Upper lobe of right lung (tissue), 1 donor: ENCODE measurements at regions not wholly inside any gene's neighbourhood (a gene's known extent, or its start where the extent isn't known, plus 50 kb on each side); places are given as distances from the start of the nearest gene placed in this dataset.

ENCODE experiments used
- ATAC-seq: fragments of 200-7000 bp; cut with Tn5 transposase; one replicate; pipeline ENCODE4 v1.9.1; 2020; ENCODE audit warnings: mild to moderate bottlenecking, moderate library complexity
- DNase-seq: peaks from one replicate; pipeline ENCODE4 v3.0.0-alpha.2; 2020
- H3K27ac ChIP-seq: fragments of 200-600 bp; one replicate; pipeline ENCODE4 v1.8.0; 2022
- H3K27me3 ChIP-seq: fragments of 200-600 bp; one replicate; pipeline ENCODE4 v1.8.0; 2022; ENCODE audit warnings: mild to moderate bottlenecking
- H3K36me3 ChIP-seq: fragments of 200-600 bp; one replicate; pipeline ENCODE4 v1.8.0; 2022
- H3K4me1 ChIP-seq: fragments of 200-600 bp; one replicate; pipeline ENCODE4 v1.8.0; 2022
- H3K4me3 ChIP-seq: fragments of 200-600 bp; one replicate; pipeline ENCODE4 v1.8.0; 2022; ENCODE audit warnings: mild to moderate bottlenecking
- H3K9me3 ChIP-seq: fragments of 200-600 bp; one replicate; pipeline ENCODE4 v1.8.0; 2022
- intact Hi-C: fragments of 100-400 bp; cut with DNase I; formaldehyde crosslinking; loops from one replicate; pipeline ENCODE4 v1.11.0; 2022
- TF ChIP-seq, protein P1 (sequence below): fragments of 200-600 bp; IDR thresholded peaks from one replicate; pipeline ENCODE4 v1.8.0; 2022; ENCODE audit warnings: antibody characterized with exemption
- donor health status: DM: no; HTN: yes; CAD: no; lungs with severe emphysema.

DNA sequence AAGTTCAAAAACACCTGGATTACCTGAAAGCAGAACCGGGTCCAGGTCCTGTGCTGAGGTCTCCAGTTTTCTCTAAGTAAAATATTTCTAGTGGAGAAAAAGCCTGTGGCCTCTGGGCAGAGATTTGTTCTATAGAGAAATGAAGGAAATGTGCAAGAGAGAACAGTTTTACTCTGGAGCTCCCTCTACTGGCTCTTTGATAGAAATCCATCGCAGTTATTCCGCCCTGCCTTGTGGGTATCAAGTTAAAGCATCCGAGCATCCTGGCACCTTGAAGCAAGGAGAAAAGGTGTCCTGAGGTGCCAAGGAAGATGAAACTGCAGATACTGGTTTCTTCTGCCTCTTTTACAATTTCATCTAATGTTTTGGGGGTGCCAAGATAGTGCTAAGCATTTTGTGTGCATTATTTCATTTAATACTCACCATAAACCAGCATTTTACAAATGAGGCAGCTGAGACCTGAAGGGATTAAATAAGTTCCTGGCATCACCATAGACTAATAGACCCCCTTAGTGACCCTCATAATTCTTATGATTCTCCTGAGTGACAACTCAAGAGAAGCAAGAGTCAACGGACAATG lies 113.1 kb upstream of the HSD17B12 start:
- Histone ChIP-seq H3K27me3 (peaks cover 21% of the 10 kb centered on the region), H3K9me3 (no peaks in the 10 kb centered on the region), H3K36me3 (no peaks in the 10 kb centered on the region), H3K27ac (no peak overlapping the region), H3K4me3 (no peak overlapping the region), H3K4me1 (no peaks in the 10 kb centered on the region)
- TF ChIP-seq, protein P1, sequence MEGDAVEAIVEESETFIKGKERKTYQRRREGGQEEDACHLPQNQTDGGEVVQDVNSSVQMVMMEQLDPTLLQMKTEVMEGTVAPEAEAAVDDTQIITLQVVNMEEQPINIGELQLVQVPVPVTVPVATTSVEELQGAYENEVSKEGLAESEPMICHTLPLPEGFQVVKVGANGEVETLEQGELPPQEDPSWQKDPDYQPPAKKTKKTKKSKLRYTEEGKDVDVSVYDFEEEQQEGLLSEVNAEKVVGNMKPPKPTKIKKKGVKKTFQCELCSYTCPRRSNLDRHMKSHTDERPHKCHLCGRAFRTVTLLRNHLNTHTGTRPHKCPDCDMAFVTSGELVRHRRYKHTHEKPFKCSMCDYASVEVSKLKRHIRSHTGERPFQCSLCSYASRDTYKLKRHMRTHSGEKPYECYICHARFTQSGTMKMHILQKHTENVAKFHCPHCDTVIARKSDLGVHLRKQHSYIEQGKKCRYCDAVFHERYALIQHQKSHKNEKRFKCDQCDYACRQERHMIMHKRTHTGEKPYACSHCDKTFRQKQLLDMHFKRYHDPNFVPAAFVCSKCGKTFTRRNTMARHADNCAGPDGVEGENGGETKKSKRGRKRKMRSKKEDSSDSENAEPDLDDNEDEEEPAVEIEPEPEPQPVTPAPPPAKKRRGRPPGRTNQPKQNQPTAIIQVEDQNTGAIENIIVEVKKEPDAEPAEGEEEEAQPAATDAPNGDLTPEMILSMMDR = peak; percentile 73
- ATAC-seq (peak; percentile 75), DNase-seq (no peak)
- intact Hi-C loops = no loop called here

DNA sequence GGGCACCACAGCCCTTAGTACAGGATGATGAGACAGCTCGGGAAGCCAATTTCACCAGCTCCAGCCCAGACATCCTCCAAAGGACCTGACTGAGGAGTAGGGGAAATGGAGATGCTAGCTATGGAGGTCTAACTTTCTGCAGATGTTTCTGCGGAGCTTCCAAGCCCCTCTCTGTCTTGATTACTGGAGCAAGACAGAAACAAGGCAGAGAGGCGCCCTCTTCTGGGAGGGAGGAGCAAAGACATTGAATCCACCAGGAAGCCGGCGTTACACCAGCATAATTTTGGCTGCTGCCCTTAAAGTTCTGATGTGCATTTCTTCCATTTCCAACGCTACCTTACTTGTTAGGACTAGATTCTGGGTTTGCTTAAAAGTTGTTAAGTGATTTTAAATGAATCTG lies 107.3 kb upstream of the HSD17B12 start:
- DNase-seq (no peak), ATAC-seq (no peak)
- H3K4me3 ChIP-seq = no peak overlapping the region
- no peaks in the 10 kb centered on the region for H3K9me3 ChIP-seq
- H3K4me1 ChIP-seq = peaks cover 15% of the 10 kb centered on the region
- H3K27me3 ChIP-seq = peaks cover 62% of the 10 kb centered on the region
- H3K27ac ChIP-seq = no peak overlapping the region
- TF ChIP-seq, protein P1 = peak; percentile 36
- intact Hi-C loops = no loop called here
- no peaks in the 10 kb centered on the region for H3K36me3 ChIP-seq

DNA sequence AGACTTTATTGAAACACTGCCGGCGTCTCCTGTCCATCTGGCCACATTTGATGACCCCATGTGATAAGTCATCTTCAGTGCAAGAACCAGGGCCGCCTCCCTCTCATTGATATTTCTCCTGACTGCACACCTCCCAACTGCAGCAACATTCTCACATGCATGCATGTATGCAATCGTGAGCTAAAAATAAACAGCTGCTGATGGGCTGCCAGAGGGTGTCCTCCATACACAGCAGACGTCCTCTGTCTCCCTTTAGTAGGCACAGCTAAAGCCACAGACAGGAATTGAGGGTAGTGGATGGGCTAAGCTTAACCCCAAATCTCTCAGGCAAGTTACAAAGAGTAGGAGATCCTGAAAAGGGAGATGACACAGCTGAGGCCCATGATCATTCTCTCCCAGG lies 106.7 kb upstream of the HSD17B12 start:
- Histone ChIP-seq H3K27ac (no peak overlapping the region), H3K4me3 (no peak overlapping the region), H3K36me3 (no peaks in the 10 kb centered on the region), H3K27me3 (peaks cover 68% of the 10 kb centered on the region), H3K9me3 (no peaks in the 10 kb centered on the region), H3K4me1 (peaks cover 15% of the 10 kb centered on the region)
- no peak for DNase-seq
- TF ChIP-seq, protein P1 = no peak
- intact Hi-C loops = no loop called here
- no peak for ATAC-seq

DNA sequence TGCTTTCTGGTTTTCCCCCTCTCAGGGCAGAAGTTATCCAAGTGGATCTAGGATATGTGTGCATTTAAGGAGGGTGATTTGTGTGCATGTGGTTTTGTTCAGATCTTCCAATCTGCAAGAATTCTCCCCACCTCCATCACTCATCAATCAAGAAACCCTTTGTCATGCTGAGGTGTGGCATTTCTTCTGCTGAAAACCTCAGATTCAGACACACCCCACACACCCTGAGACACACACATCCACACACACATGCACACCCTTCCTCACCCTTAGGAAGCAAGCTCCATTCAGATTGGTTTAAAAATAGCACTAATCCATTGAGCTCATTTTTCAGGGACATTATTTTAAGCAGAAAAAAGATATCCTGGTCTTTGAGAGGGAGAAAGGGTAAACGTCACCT lies 106.1 kb upstream of the HSD17B12 start:
- Histone ChIP-seq H3K36me3 (no peaks in the 10 kb centered on the region), H3K4me1 (peaks cover 19% of the 10 kb centered on the region), H3K27me3 (peaks cover 73% of the 10 kb centered on the region), H3K27ac (no peak overlapping the region), H3K4me3 (no peak overlapping the region), H3K9me3 (no peaks in the 10 kb centered on the region)
- TF ChIP-seq, protein P1 = no peak
- intact Hi-C loops = no loop called here
- ATAC-seq (no peak), DNase-seq (no peak)

DNA sequence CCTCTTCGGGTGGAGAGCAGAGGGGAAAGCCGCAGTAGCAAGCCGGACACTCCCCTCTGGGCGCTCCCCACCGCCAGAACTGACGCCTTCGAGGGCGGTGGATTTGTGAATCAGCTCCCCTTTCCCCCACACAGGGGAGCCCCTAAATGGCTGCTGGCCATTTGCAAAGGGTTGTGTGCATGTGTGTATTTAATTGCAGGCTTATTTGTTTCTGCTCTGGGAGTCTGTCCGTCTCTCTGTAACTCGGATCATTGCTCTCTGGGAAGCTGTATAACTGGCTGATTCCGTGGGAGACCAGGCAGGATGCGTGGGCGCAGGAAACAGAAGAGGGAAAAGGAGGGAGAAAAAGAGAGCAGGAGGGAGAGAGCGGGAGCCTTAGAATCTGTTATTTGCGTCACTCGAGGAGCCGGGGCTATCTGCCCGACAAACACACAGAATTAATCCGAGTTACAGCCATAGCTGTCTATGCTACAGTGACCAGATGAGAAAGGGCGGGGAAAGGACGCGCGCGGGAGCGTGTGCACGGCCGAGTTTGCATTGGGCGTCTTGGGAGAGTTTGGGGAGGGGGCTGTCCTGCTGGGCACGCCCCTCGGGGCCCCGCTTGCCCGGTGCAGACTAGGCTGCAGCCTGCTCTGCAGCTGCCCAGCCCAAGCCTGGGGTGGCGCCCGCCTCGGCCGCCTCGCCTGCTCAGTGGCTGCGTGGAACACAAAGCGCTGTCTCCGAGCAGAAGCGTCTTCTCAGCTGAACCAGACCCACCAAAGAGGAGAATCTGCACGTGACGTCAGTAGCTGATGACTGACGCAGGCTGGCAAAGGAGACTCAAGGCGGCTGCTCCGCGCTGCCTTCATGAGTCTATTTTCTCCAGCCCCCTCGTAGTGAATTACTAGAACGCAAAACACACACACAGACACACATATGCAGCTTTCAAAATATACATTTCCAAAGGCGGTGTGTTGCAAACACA lies 105.3 kb upstream of the HSD17B12 start:
- TF ChIP-seq, protein P1 = no peak
- intact Hi-C loops = no loop called here
- DNase-seq = no peak
- H3K36me3 ChIP-seq = no peaks in the 10 kb centered on the region
- H3K27me3 ChIP-seq = peaks cover 81% of the 10 kb centered on the region
- H3K9me3 ChIP-seq = no peaks in the 10 kb centered on the region
- H3K4me1 ChIP-seq = peaks cover 25% of the 10 kb centered on the region
- ATAC-seq = peak; percentile 11
- peak overlapping the region; percentile 19 for H3K4me3 ChIP-seq
- no peak overlapping the region for H3K27ac ChIP-seq
